H9 (cell line): ENCODE measurements at regions not wholly inside any gene's neighbourhood (a gene's known extent, or its start where the extent isn't known, plus 50 kb on each side); places are given as distances from the start of the nearest gene placed in this dataset.

Source experiments
- DNase-seq: peaks from one replicate; pipeline ENCODE4 v3.0.0-alpha.2; 2017
- H2AFZ ChIP-seq: one replicate; pipeline ENCODE4 v1.6.1; 2013; ENCODE audit warnings: mild to moderate bottlenecking, low read length, control low read depth, moderate library complexity
- H2AK5ac ChIP-seq: 2 replicates; pipeline ENCODE4 v1.6.1; 2013; ENCODE audit warnings: low read length, control low read depth, mixed read lengths; ENCODE audit not compliant: insufficient read length
- H2BK120ac ChIP-seq: one replicate; pipeline ENCODE4 v1.6.1; 2013; ENCODE audit warnings: low read depth, mild to moderate bottlenecking, low read length, control low read depth, inconsistent platforms; ENCODE audit not compliant: poor library complexity, severe bottlenecking
- H2BK12ac ChIP-seq: 2 replicates; pipeline ENCODE4 v1.6.1; 2013; ENCODE audit warnings: low read length, control low read depth, mixed read lengths, low read depth; ENCODE audit not compliant: insufficient read length
- H2BK15ac ChIP-seq: 2 replicates; pipeline ENCODE4 v1.6.1; 2013; ENCODE audit warnings: low read depth, low read length, control low read depth
- H2BK20ac ChIP-seq: one replicate; pipeline ENCODE4 v1.6.1; 2013; ENCODE audit warnings: low read depth, mild to moderate bottlenecking, low read length, control low read depth, inconsistent platforms; ENCODE audit not compliant: poor library complexity, severe bottlenecking
- H2BK5ac ChIP-seq: 2 replicates; pipeline ENCODE4 v1.6.1; 2013; ENCODE audit warnings: low read length, control low read depth, mixed read lengths; ENCODE audit not compliant: insufficient read length
- H3K14ac ChIP-seq: 2 replicates; pipeline ENCODE4 v1.6.1; 2013; ENCODE audit warnings: low read length, control low read depth; ENCODE audit not compliant: insufficient read depth
- H3K18ac ChIP-seq: 2 replicates; pipeline ENCODE4 v1.6.1; 2013; ENCODE audit warnings: low read depth, mild to moderate bottlenecking, mixed read lengths, low read length, control low read depth; ENCODE audit not compliant: insufficient read length
- H3K23ac ChIP-seq: 2 replicates; pipeline ENCODE4 v1.6.1; 2013; ENCODE audit warnings: low read length, control low read depth, mixed read lengths, low read depth; ENCODE audit not compliant: insufficient read length
- H3K23me2 ChIP-seq: 2 replicates; pipeline ENCODE4 v1.6.1; 2013; ENCODE audit warnings: low read depth, mild to moderate bottlenecking, mixed read lengths, low read length, control low read depth; ENCODE audit not compliant: insufficient read length, poor library complexity, severe bottlenecking
- H3K27ac ChIP-seq: 2 replicates; pipeline ENCODE4 v1.5.1; 2013; ENCODE audit warnings: low read length, control low read depth, mixed read lengths, low read depth; ENCODE audit not compliant: insufficient read length
- H3K27me3 ChIP-seq: 2 replicates; pipeline ENCODE4 v1.6.1; 2013; ENCODE audit warnings: low read length, control low read depth, inconsistent platforms; ENCODE audit not compliant: insufficient read depth
- H3K4ac ChIP-seq: 2 replicates; pipeline ENCODE4 v1.6.1; 2013; ENCODE audit warnings: low read depth, mild to moderate bottlenecking, control low read depth, inconsistent platforms, low read length, moderate library complexity
- H3K4me1 ChIP-seq: 2 replicates; pipeline ENCODE4 v1.6.1; 2013; ENCODE audit warnings: low read length, control low read depth, inconsistent platforms; ENCODE audit not compliant: insufficient read depth
- H3K4me2 ChIP-seq: 2 replicates; pipeline ENCODE4 v1.6.1; 2013; ENCODE audit warnings: low read length, control low read depth, mixed read lengths; ENCODE audit not compliant: insufficient read length, insufficient read depth
- H3K56ac ChIP-seq: 2 replicates; pipeline ENCODE4 v1.6.1; 2013; ENCODE audit warnings: low read depth, mild to moderate bottlenecking, mixed read lengths, low read length, control low read depth; ENCODE audit not compliant: insufficient read length
- H3K79me1 ChIP-seq: 2 replicates; pipeline ENCODE4 v1.6.1; 2013; ENCODE audit warnings: low read depth, mild to moderate bottlenecking, moderate library complexity, low read length, control low read depth, inconsistent platforms; ENCODE audit not compliant: insufficient read depth, poor library complexity, severe bottlenecking
- H3K79me2 ChIP-seq: 2 replicates; pipeline ENCODE4 v1.6.1; 2013; ENCODE audit warnings: low read length, control low read depth, inconsistent platforms; ENCODE audit not compliant: insufficient read depth
- H3K9ac ChIP-seq: 2 replicates; pipeline ENCODE4 v1.6.1; 2013; ENCODE audit warnings: low read length, control low read depth, mixed read lengths; ENCODE audit not compliant: insufficient read length; ENCODE audit errors: extremely low read depth
- H3K9me3 ChIP-seq: one replicate; pipeline ENCODE4 v1.6.1; 2013; ENCODE audit warnings: low read depth, low read length, inconsistent platforms; ENCODE audit not compliant: control insufficient read depth
- H3T11ph ChIP-seq: one replicate; pipeline ENCODE4 v1.6.1; 2013; ENCODE audit warnings: mild to moderate bottlenecking, low read length, control low read depth, inconsistent platforms
- H4K20me1 ChIP-seq: one replicate; pipeline ENCODE4 v1.6.1; 2013; ENCODE audit not compliant: control insufficient read depth, insufficient read length, insufficient read depth
- H4K5ac ChIP-seq: 2 replicates; pipeline ENCODE4 v1.6.1; 2013; ENCODE audit warnings: low read depth, mild to moderate bottlenecking, mixed read lengths, low read length, control low read depth; ENCODE audit not compliant: insufficient read length
- H4K8ac ChIP-seq: replicated peaks from 2 replicates; pipeline ENCODE4 v1.6.1; 2013; ENCODE audit warnings: low read length, control low read depth, mixed read lengths, low read depth; ENCODE audit not compliant: insufficient read length
- H4K91ac ChIP-seq: 2 replicates; pipeline ENCODE4 v1.6.1; 2013; ENCODE audit warnings: low read depth, mild to moderate bottlenecking, moderate library complexity, mixed read lengths, low read length, control low read depth; ENCODE audit not compliant: insufficient read length
- H3K27ac Mint-ChIP-seq, 3 experiments: 2 replicates in 2 of 3; 3 replicates in 1 of 3; pipeline ENCODE4 v1.8.0; 2020 to 2021; ENCODE audit warnings: mixed read lengths in 3 of 3, mild to moderate bottlenecking in 1 of 3, moderate library complexity in 1 of 3
- H3K27me3 Mint-ChIP-seq: 2 replicates; pipeline ENCODE4 v1.8.0; 2021; ENCODE audit warnings: low read depth, mild to moderate bottlenecking, moderate library complexity, mixed read lengths
- H3K36me3 Mint-ChIP-seq, 3 experiments: 2 replicates in 2 of 3; 3 replicates in 1 of 3; pipeline ENCODE4 v1.8.0; 2020 to 2021; ENCODE audit warnings: low read depth in 3 of 3, mixed read lengths in 3 of 3; ENCODE audit not compliant: insufficient read depth in 1 of 3
- H3K4me1 Mint-ChIP-seq, 2 experiments: 2 replicates each; pipeline ENCODE4 v1.8.0; 2020; ENCODE audit warnings: mixed read lengths in 2 of 2
- H3K4me3 Mint-ChIP-seq, 2 experiments: 2 replicates in 1 of 2; 3 replicates in 1 of 2; pipeline ENCODE4 v1.8.0; 2020 to 2021; ENCODE audit warnings: mild to moderate bottlenecking in 2 of 2, mixed read lengths in 2 of 2, moderate library complexity in 1 of 2
- H3K9me3 Mint-ChIP-seq, 2 experiments: 2 replicates in 1 of 2; 3 replicates in 1 of 2; pipeline ENCODE4 v1.8.0; 2020; ENCODE audit warnings: mild to moderate bottlenecking in 2 of 2, mixed read lengths in 2 of 2, moderate library complexity in 1 of 2
- WGBS: extraction: QIAGEN DNeasy Blood & Tissue Kit; methylation state at CpG from one replicate; pipeline ENCODE4 v1.1.7; 2013; ENCODE audit warnings: missing lambda C conversion rate, low lambda C conversion rate, mixed read lengths; ENCODE audit not compliant: insufficient read length; ENCODE audit errors: extremely low coverage; 5-methylcytosine and 5-hydroxymethylcytosine counted together
- TF ChIP-seq, protein P1 (sequence below): fragments of 200-600 bp; sonication (generic); conservative IDR thresholded peaks from 3 replicates; pipeline ENCODE4 v1.8.0; 2021; ENCODE audit warnings: antibody characterized with exemption, mild to moderate bottlenecking

DNA sequence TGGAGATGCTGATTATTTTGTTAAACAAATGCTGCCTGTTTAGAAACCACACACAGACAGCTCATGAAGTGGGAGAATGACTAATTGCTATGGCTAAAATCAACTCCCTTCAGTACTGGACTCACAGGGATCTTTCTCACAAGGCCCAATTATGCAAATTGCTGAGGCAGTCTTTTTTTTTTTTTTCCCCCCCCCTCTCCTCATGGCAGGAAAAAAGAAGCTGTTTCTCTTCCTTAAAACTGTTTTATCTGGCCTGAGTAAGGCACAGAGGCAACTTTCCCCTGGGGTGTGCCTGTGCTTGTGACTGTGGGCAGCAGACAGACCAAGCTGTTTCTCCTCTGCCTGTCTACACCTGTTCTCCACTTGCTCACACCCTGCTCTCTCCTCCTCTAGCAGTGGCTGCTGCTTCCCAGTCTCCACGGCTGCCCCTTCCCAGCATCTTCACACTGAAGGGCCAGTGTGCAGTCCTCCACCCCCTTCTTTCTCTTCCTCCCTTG, 65.4 kb upstream of the STEAP1B start:
- no peak overlapping the region for H2BK5ac ChIP-seq
- no peak overlapping the region for H3K23ac ChIP-seq
- H3K27me3 ChIP-seq, result no peaks in the 10 kb centered on the region
- no peak overlapping the region for H2BK15ac ChIP-seq
- no peak overlapping the region for H3K4me2 ChIP-seq
- no peak overlapping the region for H3K4ac ChIP-seq
- H4K91ac ChIP-seq, result no peak overlapping the region
- no peaks in the 10 kb centered on the region for H3K27me3 Mint-ChIP-seq
- H3K27ac ChIP-seq, result no peak overlapping the region
- H3K79me2 ChIP-seq, result no peaks in the 10 kb centered on the region
- H3K4me1 ChIP-seq, result peaks cover 20% of the 10 kb centered on the region
- no peak overlapping the region for H2BK20ac ChIP-seq
- H2BK120ac ChIP-seq, result no peak overlapping the region
- H4K20me1 ChIP-seq, result no peaks in the 10 kb centered on the region
- no peak overlapping the region for H4K8ac ChIP-seq
- H3T11ph ChIP-seq, result no peak overlapping the region
- H3K79me1 ChIP-seq, result no peaks in the 10 kb centered on the region
- H3K18ac ChIP-seq, result peak overlapping the region; percentile 33
- no peak for DNase-seq
- H3K4me1 Mint-ChIP-seq, result peaks cover 46 to 49% of the 10 kb centered on the region in 2 experiments
- H3K27ac Mint-ChIP-seq, result peak overlapping the region in 1 of 3 experiments; percentile 82; a peak in 2 of 7 replicates
- no peak overlapping the region for H2AFZ ChIP-seq
- H2AK5ac ChIP-seq, result no peak overlapping the region
- H2BK12ac ChIP-seq, result peak overlapping the region; percentile 89
- TF ChIP-seq, protein P1, sequence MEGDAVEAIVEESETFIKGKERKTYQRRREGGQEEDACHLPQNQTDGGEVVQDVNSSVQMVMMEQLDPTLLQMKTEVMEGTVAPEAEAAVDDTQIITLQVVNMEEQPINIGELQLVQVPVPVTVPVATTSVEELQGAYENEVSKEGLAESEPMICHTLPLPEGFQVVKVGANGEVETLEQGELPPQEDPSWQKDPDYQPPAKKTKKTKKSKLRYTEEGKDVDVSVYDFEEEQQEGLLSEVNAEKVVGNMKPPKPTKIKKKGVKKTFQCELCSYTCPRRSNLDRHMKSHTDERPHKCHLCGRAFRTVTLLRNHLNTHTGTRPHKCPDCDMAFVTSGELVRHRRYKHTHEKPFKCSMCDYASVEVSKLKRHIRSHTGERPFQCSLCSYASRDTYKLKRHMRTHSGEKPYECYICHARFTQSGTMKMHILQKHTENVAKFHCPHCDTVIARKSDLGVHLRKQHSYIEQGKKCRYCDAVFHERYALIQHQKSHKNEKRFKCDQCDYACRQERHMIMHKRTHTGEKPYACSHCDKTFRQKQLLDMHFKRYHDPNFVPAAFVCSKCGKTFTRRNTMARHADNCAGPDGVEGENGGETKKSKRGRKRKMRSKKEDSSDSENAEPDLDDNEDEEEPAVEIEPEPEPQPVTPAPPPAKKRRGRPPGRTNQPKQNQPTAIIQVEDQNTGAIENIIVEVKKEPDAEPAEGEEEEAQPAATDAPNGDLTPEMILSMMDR, result no peak
- no peaks in the 10 kb centered on the region for H3K36me3 Mint-ChIP-seq
- H3K9ac ChIP-seq, result no peak overlapping the region
- H3K23me2 ChIP-seq, result no peaks in the 10 kb centered on the region
- H3K14ac ChIP-seq, result peak overlapping the region; percentile 61; the same call in 1 of the 2 replicates
- no peaks in the 10 kb centered on the region for H3K9me3 ChIP-seq
- no peak overlapping the region for H3K4me3 Mint-ChIP-seq
- no peaks in the 10 kb centered on the region for H3K9me3 Mint-ChIP-seq
- no CpG with 5 or more reads among the region's 1 CpG for WGBS
- H4K5ac ChIP-seq, result no peak overlapping the region
- H3K56ac ChIP-seq, result no peak overlapping the region
